HAP-1 (cell line): ENCODE measurements at regions not wholly inside any gene's neighbourhood (a gene's known extent, or its start where the extent isn't known, plus 50 kb on each side); places are given as distances from the start of the nearest gene placed in this dataset.
A peak's percentile ranks its signal among the peaks of the same experiment; 100 is the strongest.

Experiments
- DNase-seq, 2 experiments: peaks; one replicate each; pipeline ENCODE4 v3.0.0-alpha.2; 2016 to 2020; ENCODE audit warnings: low spot score in 2 of 2
- H3K27me3 ChIP-seq: fragments of 250-450 bp; sonication (Bioruptor Pico); 2 replicates; pipeline ENCODE4 v1.5.1; 2020; ENCODE audit warnings: low read depth, mild to moderate bottlenecking, moderate library complexity
- H3K36me3 ChIP-seq: fragments of 250-450 bp; sonication (Bioruptor Pico); replicated peaks from 2 replicates; pipeline ENCODE4 v1.5.1; 2020; ENCODE audit warnings: mild to moderate bottlenecking
- H3K4me1 ChIP-seq: fragments of 250-450 bp; sonication (Bioruptor Pico); 2 replicates; pipeline ENCODE4 v1.5.1; 2020; ENCODE audit warnings: mild to moderate bottlenecking
- H3K4me3 ChIP-seq: fragments of 250-450 bp; sonication (Bioruptor Pico); 2 replicates; pipeline ENCODE4 v1.5.1; 2020; ENCODE audit warnings: mild to moderate bottlenecking, moderate library complexity
- H3K9me3 ChIP-seq: fragments of 250-450 bp; sonication (Bioruptor Pico); 2 replicates; pipeline ENCODE4 v1.5.1; 2020; ENCODE audit warnings: mild to moderate bottlenecking, moderate library complexity
- in situ Hi-C: fragments of 300-500 bp; cut with MboI; formaldehyde crosslinking; loops from 3 replicates; pipeline ENCODE4 v1.14.3; 2020; ENCODE audit warnings: low sequenced_read_pairs, inconsistent platforms, mixed read lengths

- peaks cover 6% of the 10 kb centered on the region; the same call in 1 of the 2 replicates for H3K27me3 ChIP-seq
- H3K9me3 ChIP-seq: no peaks in the 10 kb centered on the region
- DNase-seq: no peak
- no peak overlapping the region for H3K4me3 ChIP-seq
- no peaks in the 10 kb centered on the region for H3K36me3 ChIP-seq
- in situ Hi-C loops: no loop called here
- no peaks in the 10 kb centered on the region for H3K4me1 ChIP-seq
Observed at GRCh38 chr2:204032301-204032700, 95.7 kb downstream of the ICOS start.

GRCh38 chr2:204033611-204034495 lies 97.3 kb downstream of the ICOS start:
- DNase-seq: no peak
- in situ Hi-C loops: no loop called here
- Histone ChIP-seq H3K4me3 (no peak overlapping the region), H3K27me3 (peaks cover 8% of the 10 kb centered on the region; the same call in 1 of the 2 replicates), H3K9me3 (no peaks in the 10 kb centered on the region), H3K36me3 (no peaks in the 10 kb centered on the region), H3K4me1 (no peaks in the 10 kb centered on the region)

GRCh38 chr2:204036706-204037105 lies 100.1 kb downstream of the ICOS start:
- H3K36me3 ChIP-seq: no peaks in the 10 kb centered on the region
- in situ Hi-C loops: no loop called here
- H3K4me3 ChIP-seq: no peak overlapping the region
- H3K27me3 ChIP-seq: peaks cover 8% of the 10 kb centered on the region; the same call in 1 of the 2 replicates
- no peak for DNase-seq
- no peaks in the 10 kb centered on the region for H3K4me1 ChIP-seq
- no peaks in the 10 kb centered on the region for H3K9me3 ChIP-seq

- Histone ChIP-seq H3K9me3 (no peaks in the 10 kb centered on the region), H3K4me1 (no peaks in the 10 kb centered on the region), H3K4me3 (no peak overlapping the region), H3K36me3 (no peaks in the 10 kb centered on the region), H3K27me3 (peaks cover 6% of the 10 kb centered on the region; the same call in 1 of the 2 replicates)
- DNase-seq: no peak
- in situ Hi-C loops: no loop called here
Observed at GRCh38 chr2:204037286-204037685, 100.7 kb downstream of the ICOS start.

DNA sequence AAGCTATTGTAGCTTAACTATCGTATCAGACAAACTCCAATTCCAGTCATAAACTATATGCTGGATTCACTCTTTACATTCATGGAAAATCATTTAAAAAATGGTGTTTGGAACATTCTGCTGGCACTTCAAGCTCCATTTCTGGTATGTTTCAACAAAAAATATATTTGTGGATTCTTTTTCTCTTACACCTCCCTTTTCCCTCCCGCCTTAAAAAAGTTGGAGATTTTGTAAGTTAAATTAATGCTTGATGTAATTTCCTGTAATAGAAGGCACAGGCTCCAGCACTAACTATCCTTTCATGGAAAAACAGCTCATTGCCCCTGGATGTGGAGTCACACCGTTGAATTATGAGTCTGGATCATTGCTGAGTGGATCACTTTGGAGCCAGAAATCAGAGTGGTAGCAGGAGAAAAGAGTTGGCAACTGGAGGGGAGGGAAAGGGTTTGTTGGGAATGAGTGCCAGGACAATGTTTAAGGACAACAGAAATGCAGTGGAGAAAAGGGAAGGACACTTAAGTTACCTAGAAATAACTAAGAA lies 102.8 kb downstream of the ICOS start:
- H3K36me3 ChIP-seq: no peaks in the 10 kb centered on the region
- no peak overlapping the region for H3K4me3 ChIP-seq
- DNase-seq: no peak
- peaks cover 2% of the 10 kb centered on the region; the same call in 1 of the 2 replicates for H3K27me3 ChIP-seq
- H3K4me1 ChIP-seq: no peaks in the 10 kb centered on the region
- H3K9me3 ChIP-seq: no peaks in the 10 kb centered on the region
- in situ Hi-C loops: no loop called here

- Histone ChIP-seq H3K4me1 (no peaks in the 10 kb centered on the region), H3K4me3 (no peak overlapping the region), H3K36me3 (no peaks in the 10 kb centered on the region), H3K9me3 (no peaks in the 10 kb centered on the region), H3K27me3 (peaks cover 2% of the 10 kb centered on the region; the same call in 1 of the 2 replicates)
- no peak for DNase-seq
- in situ Hi-C loops: no loop called here
Observed at GRCh38 chr2:204040016-204040415, 103.5 kb downstream of the ICOS start.

GRCh38 chr2:204042401-204042800 lies 105.8 kb downstream of the ICOS start:
- H3K36me3 ChIP-seq: no peaks in the 10 kb centered on the region
- in situ Hi-C loops: no loop called here

GRCh38 chr2:204046145-204046544 lies 109.6 kb downstream of the ICOS start:
- Histone ChIP-seq H3K4me3 (no peak overlapping the region), H3K36me3 (no peaks in the 10 kb centered on the region), H3K9me3 (no peaks in the 10 kb centered on the region), H3K4me1 (no peaks in the 10 kb centered on the region), H3K27me3 (no peaks in the 10 kb centered on the region)
- in situ Hi-C loops: no loop called here
- DNase-seq: no peak

More at GRCh38 chr2:204042401-204042800, 105.8 kb downstream of the ICOS start:
- Histone ChIP-seq H3K4me3 (no peak overlapping the region), H3K9me3 (no peaks in the 10 kb centered on the region), H3K4me1 (no peaks in the 10 kb centered on the region), H3K27me3 (peaks cover 2% of the 10 kb centered on the region; the same call in 1 of the 2 replicates)
- no peak for DNase-seq

DNA sequence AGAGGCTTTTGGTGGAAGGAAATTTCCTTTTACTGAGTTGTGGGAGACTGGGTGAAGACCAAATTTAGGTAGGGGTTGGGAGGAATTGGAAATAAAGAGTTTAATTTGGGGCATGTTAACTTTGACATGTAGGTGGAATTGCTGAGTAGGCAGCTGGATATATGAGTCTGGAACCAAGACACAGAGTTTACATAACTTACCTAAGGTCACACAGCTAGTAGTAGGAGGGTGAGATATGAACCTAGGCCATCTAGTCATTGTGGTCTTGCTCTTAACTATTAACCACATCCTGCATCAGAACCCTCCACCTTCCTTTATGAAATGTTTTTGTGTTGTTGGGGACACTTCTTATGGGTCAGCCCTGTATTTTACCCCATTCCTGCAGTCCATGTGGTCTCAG lies 113.1 kb downstream of the ICOS start:
- DNase-seq: no peak
- no peaks in the 10 kb centered on the region for H3K36me3 ChIP-seq
- H3K9me3 ChIP-seq: no peaks in the 10 kb centered on the region
- no peak overlapping the region for H3K4me3 ChIP-seq
- H3K4me1 ChIP-seq: no peaks in the 10 kb centered on the region
- in situ Hi-C loops: no loop called here
- H3K27me3 ChIP-seq: peaks cover 2% of the 10 kb centered on the region; the same call in 1 of the 2 replicates

GRCh38 chr2:204050681-204051080 lies 114.1 kb downstream of the ICOS start:
- no peaks in the 10 kb centered on the region for H3K4me1 ChIP-seq
- peaks cover 2% of the 10 kb centered on the region; the same call in 1 of the 2 replicates for H3K27me3 ChIP-seq
- no peaks in the 10 kb centered on the region for H3K36me3 ChIP-seq
- no peak for DNase-seq
- no peak overlapping the region for H3K4me3 ChIP-seq
- no peaks in the 10 kb centered on the region for H3K9me3 ChIP-seq
- in situ Hi-C loops: no loop called here

GRCh38 chr2:204051476-204051875 lies 114.9 kb downstream of the ICOS start:
- in situ Hi-C loops: no loop called here
- H3K4me1 ChIP-seq: no peaks in the 10 kb centered on the region
- H3K36me3 ChIP-seq: no peaks in the 10 kb centered on the region
- peak in 1 of 2 experiments; percentile 9 for DNase-seq
- no peak overlapping the region for H3K4me3 ChIP-seq
- peaks cover 2% of the 10 kb centered on the region; the same call in 1 of the 2 replicates for H3K27me3 ChIP-seq
- H3K9me3 ChIP-seq: no peaks in the 10 kb centered on the region

- DNase-seq: no peak
- in situ Hi-C loops: no loop called here
- no peak overlapping the region for H3K4me3 ChIP-seq
- H3K4me1 ChIP-seq: no peaks in the 10 kb centered on the region
- peaks cover 2% of the 10 kb centered on the region; the same call in 1 of the 2 replicates for H3K27me3 ChIP-seq
- H3K36me3 ChIP-seq: no peaks in the 10 kb centered on the region
- H3K9me3 ChIP-seq: no peaks in the 10 kb centered on the region
Observed at GRCh38 chr2:204051984-204052556, 115.5 kb downstream of the ICOS start.

- Histone ChIP-seq H3K4me3 (no peak overlapping the region), H3K4me1 (no peaks in the 10 kb centered on the region), H3K36me3 (no peaks in the 10 kb centered on the region), H3K27me3 (peaks cover 9% of the 10 kb centered on the region; the same call in 1 of the 2 replicates), H3K9me3 (no peaks in the 10 kb centered on the region)
- no peak for DNase-seq
- in situ Hi-C loops: no loop called here
Observed at GRCh38 chr2:204059016-204059415, 122.5 kb downstream of the ICOS start.

DNA sequence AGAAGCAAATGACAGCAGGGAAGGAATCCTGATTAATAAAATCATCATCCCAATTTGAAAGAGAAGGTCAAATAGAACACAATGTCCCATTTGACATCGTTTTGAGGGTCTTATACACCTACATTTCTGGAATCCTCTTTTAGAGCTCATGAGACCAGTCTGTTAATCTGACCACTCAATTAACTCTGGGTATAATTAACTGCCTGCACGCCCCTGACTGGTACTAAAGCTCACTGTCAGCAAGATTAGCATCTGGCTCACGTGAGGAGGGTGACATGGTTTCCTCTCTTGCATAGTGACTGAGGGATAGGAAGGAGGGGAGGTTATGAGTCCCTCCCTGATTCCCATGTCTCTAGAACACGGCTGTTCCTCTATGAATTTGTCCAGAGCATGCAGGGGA lies 124.3 kb downstream of the ICOS start:
- DNase-seq: no peak

More for the DNA sequence above, 124.3 kb downstream of the ICOS start:
- in situ Hi-C loops: no loop called here
- H3K4me3 ChIP-seq: no peak overlapping the region
- H3K9me3 ChIP-seq: no peaks in the 10 kb centered on the region
- peaks cover 9% of the 10 kb centered on the region; the same call in 1 of the 2 replicates for H3K27me3 ChIP-seq
- H3K4me1 ChIP-seq: no peaks in the 10 kb centered on the region
- no peaks in the 10 kb centered on the region for H3K36me3 ChIP-seq
